Stimulated activated CD4-positive, alpha-beta T cell treated with anti-CD3 and anti-CD28 coated beads, Interleukin-2, amount 100 ng/mL, for 24 hours (primary cell): ENCODE measurements at regions not wholly inside any gene's neighbourhood (a gene's known extent, or its start where the extent isn't known, plus 50 kb on each side); places are given as distances from the start of the nearest gene placed in this dataset.

Source experiments
- DNase-seq, 2 donors: peaks; one replicate each; pipeline ENCODE4 v3.0.0-alpha.2; 2020

DNA sequence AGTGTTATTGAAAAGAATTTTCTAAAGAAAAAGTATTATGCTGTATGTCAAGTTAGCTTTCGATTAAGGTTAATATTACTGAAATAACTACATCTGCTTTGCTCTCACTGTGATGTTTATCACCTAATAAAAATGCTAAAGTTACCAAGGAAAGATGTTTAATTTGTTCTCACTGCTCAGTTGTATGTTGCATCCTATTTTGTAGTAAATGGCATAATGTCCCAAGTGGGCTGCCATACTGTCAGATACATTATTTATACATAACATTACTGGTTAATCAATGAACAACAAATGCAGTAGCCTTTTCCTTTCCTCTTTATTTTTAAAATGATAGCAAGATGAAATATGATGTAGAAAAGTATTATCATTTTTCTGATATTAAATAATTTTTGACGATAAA is 226.3 kb upstream of the DACH1 start:
- DNase-seq = no peak

DNA sequence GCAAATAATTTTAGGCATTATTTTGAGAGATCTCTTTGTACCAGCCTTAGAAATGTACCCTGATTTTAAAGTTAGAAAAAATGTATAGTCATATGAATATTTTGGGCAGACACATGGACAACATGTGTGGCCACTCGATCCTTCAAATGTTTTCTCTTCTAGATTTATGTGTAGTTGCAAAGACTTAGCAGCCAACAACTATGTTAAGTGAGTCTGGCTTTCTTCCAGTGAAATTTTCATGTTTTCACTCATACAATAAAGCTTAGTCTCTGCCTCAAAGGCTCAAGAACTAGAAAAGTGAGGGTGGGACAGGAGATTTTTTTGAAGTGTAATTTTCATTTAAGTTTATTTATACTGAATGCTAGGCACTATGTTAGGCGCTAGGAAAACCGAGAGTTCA is 207.7 kb upstream of the DACH1 start:
- no peak for DNase-seq

DNA sequence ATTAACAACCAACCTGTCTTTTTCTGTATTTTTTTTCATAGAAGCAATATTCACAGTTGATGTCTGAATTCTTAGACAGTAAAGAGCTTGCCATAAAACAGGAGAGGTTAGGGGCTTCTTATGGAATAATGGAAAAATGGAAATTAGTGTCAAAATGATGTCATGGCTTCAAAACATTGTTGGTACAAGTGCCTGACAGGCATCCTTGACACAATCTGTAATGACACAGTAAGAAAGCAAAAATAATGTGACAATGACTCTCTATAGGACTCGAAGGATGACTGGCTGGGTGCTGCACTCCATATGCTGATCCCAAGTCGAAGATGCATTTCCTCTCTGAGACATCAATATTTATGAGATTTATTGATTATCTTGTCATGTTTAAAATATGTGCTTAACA is 205.3 kb upstream of the DACH1 start:
- no peak for DNase-seq

DNA sequence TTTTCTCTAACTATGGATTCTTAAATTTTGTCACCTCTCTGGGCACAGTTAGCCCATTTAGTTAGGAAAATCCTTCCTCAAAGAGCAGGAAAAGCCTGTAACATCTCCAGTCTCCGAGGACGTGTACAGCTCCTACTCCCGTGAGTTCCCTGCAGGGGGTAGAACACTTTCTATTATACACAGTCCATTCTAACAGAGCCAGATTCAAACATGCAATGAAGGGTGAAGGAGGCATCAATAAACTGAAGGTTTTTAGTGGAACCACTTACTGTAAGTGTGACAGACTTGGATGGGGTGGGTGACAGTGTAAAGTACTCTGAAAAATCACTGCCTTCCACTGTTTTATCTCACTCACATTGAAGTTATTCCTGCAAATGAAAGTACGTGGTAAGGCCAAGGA is 204.7 kb upstream of the DACH1 start:
- no peak for DNase-seq

DNA sequence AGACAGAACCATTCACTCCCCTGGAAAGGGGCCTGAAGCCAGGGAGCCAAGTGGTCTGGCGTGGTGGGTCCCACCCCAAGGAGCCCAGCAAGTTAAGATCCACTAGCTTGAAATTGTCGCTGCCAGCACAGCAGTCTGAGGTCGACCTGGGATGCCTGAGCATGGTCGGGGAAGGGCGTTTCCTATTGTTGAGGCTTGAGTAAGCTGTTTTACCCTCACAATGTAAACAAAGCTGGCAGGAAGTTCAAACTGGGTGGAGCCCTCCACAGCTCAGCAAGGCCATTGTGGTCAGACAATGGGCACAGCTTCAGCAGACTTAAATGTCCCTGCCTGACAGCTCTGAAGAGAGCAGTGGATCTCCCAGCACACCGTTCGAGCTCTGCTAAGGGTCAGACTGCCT is 195.6 kb upstream of the DACH1 start:
- DNase-seq = no peak

DNA sequence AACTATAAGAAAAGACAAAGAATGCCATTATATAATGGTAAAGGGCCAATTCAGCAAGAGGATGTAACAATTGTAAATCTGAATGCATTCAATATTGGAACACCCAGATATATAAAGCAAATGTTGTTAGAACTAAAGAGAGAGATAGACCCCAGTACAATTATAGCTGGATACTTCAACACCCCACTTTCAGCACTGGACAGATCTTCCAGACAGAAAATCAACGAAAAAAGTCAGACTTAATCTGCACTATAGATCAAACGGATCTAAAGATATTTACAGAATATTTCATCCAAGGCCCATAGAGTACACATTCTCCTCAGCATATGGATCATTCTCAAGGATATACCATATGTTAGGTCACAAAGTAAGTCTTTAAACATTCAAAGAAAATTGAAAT is 194.6 kb upstream of the DACH1 start:
- no peak for DNase-seq

DNA sequence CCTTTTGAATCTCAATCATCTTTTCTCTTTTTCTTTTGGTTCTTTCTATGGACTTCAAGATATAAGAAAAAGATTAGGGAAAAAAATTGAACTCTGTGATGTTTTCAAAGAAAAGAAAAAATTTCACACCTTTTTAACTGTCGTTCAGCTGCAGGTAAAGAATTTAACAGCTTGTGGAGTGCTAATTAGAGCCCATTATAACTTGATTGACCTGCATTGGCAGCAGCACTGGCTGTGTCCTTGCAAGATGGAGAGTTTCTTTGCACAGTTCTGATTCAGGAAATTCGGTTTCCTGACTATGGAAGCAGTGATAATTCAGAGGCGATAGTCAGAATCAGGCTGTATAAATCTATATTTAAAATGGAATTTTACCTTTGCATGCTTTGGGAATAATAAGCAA is 183.2 kb upstream of the DACH1 start:
- DNase-seq = no peak

DNA sequence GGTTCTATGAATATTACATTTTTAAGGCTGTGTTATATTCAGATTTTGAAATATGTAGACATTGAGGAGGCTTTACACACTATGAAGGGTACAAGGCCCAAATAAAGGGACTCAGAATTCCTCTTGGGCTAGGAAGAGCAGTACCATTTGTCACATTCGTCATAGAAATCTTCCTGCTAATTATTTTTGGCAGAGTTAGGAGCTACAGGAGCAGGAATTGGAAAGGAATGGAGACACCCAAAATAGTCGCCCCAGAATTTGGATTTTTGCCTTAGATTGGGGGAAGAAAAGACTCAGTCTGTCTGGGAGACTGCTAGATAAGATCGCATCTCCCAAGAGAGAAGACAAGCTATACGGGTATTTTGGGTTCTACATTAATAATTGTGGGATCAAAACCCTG is 176.4 kb upstream of the DACH1 start:
- no peak for DNase-seq

DNA sequence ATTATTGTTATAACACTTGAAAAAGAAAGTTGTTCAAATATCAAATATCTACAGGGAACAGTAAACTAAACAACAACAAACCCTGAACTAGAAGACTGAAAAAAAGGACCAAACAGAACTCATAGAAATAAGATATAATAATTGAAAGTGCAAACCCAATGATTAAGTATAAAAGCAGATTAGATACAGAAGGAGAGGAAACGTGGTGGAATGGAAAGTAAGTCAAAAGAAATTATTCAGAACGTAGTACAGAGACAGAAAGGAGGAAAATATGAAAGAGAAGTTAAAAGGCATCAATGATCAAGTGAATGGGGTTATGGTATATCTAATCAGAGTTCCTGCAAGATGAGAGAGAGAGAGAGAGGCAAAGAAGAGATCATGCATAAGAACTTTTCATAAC is 174.2 kb upstream of the DACH1 start:
- DNase-seq = no peak

DNA sequence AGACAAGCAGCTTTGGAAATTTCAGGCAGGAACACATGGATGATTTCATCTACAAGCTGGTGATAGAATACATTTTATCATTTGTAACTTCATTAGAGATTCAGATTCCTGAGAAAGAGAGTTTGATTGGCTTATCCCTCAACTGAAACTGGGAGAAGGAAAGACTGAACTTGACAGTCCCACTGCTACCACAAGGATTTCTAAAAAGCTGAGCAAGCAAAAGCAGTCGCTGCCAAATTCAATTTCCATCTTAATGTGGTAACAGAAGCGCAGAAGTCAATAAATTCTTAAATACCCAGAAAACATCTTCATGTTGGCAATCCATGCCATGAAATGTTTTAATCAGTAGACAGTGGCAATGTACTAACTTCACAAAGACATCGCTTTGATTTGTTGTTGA is 172.1 kb upstream of the DACH1 start:
- no peak for DNase-seq

DNA sequence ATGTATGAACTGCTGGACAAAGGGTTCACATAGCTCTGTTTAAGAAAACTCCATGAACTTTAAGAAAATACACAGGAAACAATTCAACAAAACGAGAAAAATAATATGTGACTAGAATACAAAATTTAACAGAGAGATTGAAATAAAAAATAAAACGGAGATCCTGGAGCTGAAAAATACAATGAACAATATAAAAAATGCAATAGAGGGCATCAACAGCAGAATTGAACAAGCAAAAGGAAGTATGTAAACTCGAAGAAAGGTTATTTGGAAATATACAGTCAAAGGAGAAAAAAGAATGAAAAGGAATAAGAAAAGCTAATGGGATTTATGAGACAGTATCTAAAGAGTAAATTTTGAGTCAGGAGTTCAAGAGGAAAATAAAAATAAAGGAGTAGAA is 163.0 kb upstream of the DACH1 start:
- no peak for DNase-seq

DNA sequence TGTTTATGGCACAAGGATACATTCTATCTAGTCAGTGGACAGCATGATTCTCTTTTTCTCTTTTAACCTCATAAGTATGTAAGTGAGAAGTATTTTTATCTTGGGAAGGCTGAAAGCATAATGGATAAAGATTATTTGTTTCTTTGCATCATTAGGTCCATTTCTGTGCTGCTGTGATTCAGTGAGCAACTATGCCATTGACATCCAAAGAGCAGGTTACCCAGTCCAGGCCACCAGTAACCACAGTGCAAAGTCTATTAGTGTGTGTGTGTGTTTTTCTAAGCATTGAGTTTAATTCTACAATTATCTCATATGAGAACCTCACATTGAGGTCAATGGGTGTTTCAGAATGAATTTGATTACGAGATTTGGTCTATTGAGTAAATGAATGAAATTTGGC is 158.8 kb upstream of the DACH1 start:
- no peak for DNase-seq

DNA sequence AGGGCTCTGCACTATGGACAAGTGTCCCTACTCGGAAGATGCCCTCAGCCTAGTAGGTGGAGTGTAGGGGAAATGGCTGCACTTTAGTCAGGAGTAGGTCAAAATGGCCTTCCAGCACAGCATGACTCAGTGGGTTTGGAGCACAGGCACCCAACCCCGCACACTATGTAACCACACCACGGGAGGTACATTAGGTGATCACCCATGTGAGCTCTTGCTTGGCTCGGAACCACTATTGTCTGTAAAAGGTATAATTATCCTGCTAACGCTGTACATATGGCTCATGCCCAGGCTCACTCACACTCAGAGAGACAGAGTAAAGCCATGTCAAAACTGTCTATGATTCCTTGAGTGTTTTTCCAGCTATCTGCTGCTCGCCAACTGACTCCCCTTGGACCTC is 156.9 kb upstream of the DACH1 start:
- DNase-seq = no peak

DNA sequence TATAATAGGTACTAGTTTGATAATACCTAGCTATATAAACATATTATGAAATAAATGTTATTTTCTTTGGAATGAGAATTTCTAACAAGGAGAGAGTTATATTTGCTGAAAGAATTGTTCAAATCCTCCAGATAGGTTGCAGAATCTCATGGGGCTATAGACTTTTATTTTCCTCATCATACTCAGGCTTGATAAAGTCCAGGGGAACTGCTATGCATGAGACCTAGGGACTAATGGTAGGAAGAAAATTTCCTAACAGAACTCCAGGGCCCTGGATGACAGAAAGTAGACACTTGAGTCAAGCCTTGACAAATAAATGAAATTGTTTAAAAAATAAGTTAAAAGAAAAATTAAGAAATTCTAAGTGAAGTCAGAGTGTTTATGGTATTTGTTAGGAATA is 138.5 kb upstream of the DACH1 start:
- DNase-seq = no peak

DNA sequence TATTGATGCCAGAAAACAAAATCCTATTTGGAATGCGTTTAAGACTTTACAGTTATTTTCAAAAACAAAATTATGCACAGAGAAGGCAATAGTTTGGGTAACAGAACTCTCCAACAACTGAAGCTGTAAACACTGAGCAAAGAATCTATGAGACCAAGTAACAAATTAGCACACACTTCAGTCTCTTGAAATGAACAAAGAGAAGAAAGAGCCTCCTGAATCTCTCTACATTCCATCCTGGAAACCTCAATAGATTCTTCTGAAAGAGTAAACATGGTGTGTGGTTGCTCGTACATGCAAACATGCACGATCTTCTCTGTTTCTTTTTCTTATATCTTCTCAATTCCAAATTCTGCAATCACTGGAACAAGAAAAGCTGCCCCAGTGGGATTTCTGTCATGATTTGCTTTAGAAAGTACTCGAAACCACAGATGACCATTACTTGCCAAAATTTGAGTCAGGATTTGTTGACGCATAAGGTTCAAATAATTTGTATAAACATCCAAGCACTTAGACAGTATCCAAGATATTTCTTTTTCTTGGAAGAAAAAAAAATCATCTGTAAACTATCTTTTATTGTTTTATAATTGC is 137.9 kb upstream of the DACH1 start:
- no peak for DNase-seq

DNA sequence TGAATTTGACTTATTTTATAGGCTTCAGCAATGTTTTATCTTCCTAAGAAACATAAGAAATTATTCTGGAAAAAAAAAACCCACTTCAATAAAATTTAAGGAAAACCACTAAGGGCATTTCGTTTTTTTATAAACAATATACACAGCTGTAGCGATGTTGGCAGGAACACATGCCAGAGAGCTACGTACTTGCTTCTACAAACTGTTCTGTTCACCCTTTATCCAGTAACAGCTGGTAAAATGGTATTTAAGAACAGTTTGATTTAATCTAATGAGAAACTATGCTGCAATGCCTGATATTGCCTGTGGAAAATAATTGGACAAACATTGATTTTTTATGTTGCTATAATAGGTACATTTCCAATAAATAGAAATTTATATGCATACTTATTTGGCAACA is 137.2 kb upstream of the DACH1 start:
- DNase-seq = no peak

DNA sequence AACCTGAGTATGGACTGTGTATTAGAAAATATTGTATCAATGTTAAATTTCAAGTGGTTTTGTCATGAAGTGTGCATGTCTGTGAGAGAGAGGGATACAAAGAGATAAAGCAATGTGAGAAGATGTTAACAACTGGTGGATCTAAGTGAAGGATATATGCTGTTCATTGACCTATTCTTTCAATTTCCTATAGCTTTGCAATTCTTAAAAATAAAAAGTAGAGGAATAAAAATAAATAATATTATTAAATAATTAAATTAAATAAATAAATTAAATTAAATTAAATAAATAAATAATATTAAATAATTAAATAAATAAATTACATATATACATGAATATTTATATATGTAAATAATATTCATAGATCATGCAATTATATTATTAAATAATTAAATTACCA is 131.2 kb upstream of the DACH1 start:
- DNase-seq = no peak

DNA sequence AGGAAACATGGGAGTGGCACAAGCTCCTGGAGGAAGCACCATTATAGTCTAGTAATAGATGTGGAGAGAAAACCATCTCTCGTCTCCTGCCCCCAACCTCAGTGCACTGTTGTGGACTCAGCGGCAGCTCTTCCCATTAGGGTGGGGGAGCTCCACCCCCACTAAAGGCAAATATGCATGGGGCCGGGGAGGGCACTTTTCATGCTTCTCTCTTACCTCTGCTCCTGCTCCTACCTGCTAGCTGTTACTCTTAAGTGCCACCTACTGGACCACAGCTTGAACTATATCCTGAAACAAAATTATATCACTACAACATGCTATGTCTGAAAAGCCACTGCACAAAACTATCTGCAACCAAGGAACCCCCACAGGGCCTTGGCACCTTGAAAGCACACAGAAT is 112.6 kb upstream of the DACH1 start:
- no peak for DNase-seq

DNA sequence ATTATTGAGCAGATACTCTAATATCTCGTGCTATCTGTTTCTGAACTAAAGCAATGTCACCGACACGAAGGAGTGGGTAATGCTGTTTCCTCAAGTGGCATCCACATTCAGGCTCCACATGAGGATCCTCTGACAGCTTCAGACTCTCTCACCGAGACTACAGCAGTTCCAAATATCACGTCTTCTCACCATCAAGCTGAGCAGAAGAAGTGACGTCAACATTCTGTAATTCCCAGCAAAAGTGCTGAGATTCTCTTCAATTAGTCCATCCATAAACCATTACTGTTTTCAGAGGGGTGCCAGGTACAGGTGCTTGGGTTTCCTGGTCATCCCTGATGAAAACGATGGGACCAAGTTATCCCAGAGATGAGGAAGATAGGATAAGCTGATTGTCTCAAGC is 110.0 kb upstream of the DACH1 start:
- no peak for DNase-seq

DNA sequence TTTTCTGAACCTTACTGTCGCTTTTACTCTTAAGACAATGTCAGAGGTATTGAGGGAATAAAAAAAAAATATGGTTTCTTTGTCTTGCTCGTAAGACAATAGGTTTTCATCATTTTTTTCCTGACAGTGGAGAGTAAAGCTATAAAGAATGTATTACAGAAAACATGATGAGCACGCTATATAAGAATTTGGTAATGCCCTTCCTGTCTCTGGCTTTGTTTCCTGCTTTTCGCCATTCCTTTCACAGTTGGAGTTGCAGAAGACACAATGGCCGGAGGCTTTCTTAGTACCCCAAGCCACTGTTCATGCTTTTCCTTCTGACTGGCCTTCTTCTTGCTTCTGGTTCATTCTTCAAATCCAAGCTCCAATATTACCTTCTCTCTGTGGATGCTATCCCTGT is 101.0 kb upstream of the DACH1 start:
- no peak for DNase-seq

DNA sequence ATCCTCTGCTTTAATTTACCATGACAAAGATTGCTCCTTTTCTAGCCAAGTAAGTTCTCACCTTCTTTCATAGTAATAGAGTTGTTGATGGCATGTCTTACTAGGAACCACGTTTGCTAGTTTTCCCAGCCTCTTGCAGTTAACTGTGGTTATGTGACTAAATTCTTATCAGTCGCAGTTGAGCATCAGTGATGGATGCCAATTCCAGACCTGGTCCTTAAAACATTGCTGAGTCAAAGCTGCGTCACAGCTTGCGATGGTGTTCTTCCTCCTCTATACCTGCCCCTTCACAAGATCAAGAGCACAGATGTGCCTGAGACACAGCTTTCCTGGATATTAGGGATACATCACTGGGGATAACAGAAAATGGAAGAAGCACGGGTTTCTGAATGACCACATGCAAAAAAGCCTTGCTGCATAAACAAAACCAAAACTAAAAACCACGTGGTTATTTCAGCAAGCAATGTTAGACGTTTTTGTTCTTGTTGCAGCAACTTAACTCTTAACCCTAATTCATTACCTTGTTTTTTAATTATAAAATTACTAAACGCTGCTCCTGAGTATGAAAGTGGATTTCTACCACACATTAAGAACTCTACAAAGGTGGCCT is 97.6 kb upstream of the DACH1 start:
- no peak for DNase-seq

DNA sequence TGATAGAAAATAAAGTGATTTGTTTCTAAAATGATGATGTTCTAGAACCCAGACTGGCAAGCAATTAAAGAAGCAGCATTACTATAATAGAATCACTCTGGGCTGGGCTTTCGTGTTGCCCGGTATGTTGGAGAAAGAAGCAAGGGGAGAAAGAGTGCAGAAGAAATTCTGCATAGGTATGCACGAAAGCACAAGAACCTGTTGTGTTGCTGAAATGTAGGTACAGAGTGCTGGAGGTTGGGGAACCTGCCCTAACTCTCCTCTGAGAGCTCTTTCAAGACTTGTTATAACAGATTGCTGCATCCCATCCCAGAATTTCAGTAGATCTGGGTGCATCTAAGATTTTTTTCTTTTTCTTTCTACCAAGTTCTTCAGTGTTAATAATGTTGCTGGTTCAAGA is 95.7 kb upstream of the DACH1 start:
- DNase-seq = no peak

DNA sequence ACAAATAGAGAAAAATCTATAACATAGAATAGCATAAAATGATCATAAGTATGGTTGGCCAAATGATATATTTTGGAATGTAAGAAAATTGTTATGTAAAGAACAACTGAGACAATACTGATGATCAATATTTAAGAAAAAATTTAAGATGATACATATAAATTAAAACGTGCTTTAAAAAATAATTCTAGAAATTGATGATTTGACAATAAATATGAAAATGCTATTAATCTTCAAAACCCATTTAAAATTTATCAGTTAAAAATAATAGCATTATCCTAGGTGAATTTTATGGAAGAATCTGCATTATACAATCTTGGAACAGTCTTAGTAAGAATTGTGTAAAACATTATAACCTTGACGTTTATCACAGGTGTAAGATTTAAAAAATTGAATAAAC is 95.1 kb upstream of the DACH1 start:
- no peak for DNase-seq

DNA sequence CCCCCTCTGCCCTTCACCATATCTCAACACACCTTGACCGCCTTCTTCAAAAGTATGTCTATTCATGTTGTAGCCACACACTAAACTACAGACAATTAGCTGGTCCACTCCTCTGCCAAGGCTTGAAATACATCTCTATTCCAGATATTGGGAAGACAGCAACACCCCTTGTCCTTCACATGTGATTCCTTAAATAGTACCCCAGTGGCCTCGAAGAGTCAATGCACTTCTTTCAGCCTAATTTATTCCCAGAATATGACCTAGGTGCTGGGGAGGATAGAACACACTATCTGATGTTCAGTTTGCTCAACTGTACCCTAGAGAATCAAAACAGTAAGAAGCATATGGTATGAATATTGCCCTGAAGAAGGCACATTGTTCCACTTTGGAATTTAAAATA is 82.4 kb upstream of the DACH1 start:
- DNase-seq = no peak

DNA sequence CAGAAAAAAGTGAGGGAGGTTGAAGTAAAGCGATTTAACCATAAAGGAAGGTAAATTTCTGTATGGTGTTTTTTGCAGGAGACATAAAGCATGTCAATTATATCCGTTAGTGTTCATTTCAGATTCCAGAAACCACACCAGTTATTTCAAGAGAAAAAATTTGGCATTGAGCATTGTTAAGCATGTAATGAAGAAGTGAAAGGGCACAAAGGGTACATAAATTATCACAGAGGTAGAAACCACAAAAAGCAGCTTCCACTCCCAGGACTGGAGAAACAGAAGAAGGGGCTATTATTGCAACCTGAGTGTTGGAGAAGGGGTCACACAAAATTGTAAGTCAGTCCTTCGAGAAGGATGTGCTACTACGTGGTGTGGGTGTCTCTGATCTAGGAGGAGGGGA is 72.2 kb upstream of the DACH1 start:
- DNase-seq = no peak
